ENCODE measurements at regions not wholly inside any gene's neighbourhood (a gene's known extent, or its start where the extent isn't known, plus 50 kb on each side); places are given as distances from the start of the nearest gene placed in this dataset.
"Not testable (repeated sequence)": the region's sequence is repeated elsewhere in the genome, so short reads cannot be mapped to it uniquely, and the experiment has no call there.

DNA sequence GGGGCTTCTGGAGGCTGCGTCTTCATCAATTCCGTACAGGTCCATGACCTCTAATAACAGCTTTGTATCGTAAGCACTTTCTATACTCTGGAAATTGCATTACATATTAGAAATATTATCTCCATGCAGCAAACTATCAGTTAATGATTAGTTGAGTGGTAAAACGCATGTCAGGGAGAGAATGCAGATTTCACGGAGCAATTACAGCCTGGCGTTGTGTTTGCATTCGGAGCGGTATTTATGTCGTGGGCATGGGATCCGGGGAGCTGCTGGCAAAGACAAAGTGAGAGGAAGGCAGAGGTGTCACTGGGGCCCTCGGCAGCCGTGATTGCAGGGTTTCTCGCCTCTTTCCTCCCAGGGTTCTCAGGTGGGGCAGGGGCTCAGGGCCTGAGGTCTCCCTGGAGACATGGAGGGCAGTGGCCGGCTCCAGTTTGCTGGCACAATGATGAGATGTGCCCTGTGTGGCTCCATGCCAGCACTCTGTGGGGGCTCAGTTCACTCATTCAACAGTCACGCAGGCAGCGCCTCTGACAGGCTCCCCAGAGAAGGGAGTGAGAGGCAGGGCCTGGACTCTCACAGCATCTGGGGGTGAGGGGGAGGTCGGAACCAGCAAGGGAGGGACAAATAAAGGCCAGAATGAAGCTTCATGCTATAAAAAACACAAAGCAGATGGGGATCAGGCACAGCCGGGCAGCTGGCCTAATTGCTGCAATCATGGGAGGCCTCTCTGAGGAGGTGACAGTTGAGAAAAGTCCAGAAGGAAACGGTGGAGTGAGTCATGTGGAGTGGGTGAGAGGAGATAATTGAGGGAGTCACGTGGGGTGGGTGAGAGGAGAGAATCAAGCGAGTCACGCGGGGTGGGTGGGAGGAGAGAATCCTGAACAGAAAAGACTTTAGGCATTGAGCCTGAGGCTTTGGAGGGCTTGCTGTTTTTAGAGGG lies 1002.7 kb downstream of the BRD1 start:
- Histone ChIP-seq H3K9ac (ENCODE audit: low read depth in 1 of 2, low read length in 2 of 2) (no peak overlapping the region), H3K9me3 (ENCODE audit: control insufficient read depth in 1 of 2, low read length in 2 of 2) (no peaks in the 10 kb centered on the region), H3K27me3 (ENCODE audit: control insufficient read depth in 1 of 2, insufficient read depth in 2 of 2, low read length in 2 of 2) (no peaks in the 10 kb centered on the region), H3K4me3 (ENCODE audit: low read depth in 1 of 2, low read length in 2 of 2) (no peak overlapping the region), H3K36me3 (ENCODE audit: control insufficient read depth in 1 of 2, insufficient read depth in 2 of 2, low read length in 2 of 2) (no peaks in the 10 kb centered on the region), H3K4me1 (ENCODE audit: control insufficient read depth in 1 of 2, insufficient read depth in 2 of 2, low read length in 2 of 2) (no peaks in the 10 kb centered on the region), H3K27ac (ENCODE audit: low read depth, low read length) (no peak overlapping the region)

DNA sequence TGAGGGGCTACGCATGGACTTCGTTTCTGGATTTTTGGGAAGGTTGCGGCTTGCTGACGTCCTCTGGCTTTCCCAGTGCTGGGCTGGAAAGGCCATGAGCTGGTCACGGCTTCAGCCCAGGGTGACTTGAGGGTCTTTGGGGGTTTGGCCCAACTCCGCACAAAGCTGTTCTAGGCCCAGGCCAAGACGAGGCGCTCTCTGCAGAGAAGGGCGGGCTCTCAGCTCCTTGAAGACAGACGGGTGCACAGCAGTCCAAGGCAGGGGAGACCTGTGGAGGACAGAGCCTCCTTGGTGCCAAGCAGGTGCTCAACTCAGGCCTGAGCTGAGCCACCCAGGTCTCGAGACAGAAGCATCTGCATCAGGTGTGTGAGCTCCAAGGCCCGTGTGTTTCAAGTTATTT lies 1003.7 kb downstream of the BRD1 start:
- no peaks in the 10 kb centered on the region for H3K9me3 ChIP-seq (ENCODE audit: control insufficient read depth in 1 of 2, low read length in 2 of 2)
- no peaks in the 10 kb centered on the region for H3K27me3 ChIP-seq (ENCODE audit: control insufficient read depth in 1 of 2, insufficient read depth in 2 of 2, low read length in 2 of 2)

DNA sequence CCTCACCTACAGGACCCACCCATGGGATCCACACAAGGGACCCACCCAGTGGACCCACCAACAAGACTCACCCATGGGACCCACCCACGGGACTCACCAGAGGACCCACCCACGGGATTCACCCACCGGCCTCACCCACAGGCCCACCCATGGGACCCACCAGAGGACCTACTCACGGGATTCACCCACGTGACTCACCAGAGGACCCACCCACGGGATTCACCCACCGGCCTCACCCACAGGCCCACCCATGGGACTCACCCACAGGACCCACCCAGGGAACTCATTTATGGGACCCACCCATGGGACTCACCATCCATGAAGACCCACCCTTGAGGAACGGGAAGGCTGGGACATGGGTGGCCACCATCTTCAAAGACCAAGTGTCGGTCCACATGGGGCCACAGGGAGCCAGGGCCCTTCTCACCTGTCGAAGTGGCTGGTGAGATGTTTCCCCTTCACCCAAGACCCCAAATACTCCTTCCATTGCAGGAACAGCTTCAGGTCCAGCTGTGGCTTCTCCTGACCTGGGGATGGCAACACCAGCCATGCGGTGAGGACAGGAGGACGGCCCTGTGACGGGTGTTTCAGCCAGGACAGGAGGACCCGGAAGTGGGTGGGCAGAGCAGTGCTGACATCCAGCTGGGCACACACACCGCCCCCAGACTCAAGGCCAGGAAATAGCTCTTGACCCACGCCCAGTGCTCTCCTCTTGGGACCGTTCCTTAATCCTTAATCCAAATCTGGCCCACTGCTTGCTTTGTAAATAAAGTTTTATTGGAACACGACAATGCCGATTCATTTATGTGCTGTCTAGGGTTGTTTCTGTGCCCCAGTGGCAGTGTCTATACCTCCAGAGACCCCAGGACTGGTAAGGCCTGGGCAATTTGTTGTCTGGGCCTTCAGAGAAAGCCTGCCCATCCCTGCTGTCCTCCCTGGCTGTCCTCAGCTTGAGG lies 1005.1 kb downstream of the BRD1 start:
- Histone ChIP-seq H3K27me3 (ENCODE audit: control insufficient read depth in 1 of 2, insufficient read depth in 2 of 2, low read length in 2 of 2) (no peaks in the 10 kb centered on the region), H3K9me3 (ENCODE audit: control insufficient read depth in 1 of 2, low read length in 2 of 2) (no peaks in the 10 kb centered on the region), H3K4me3 (ENCODE audit: low read depth in 1 of 2, low read length in 2 of 2) (no peak overlapping the region), H3K36me3 (ENCODE audit: control insufficient read depth in 1 of 2, insufficient read depth in 2 of 2, low read length in 2 of 2) (no peaks in the 10 kb centered on the region), H3K27ac (ENCODE audit: low read depth, low read length) (no peak overlapping the region), H3K4me1 (ENCODE audit: control insufficient read depth in 1 of 2, insufficient read depth in 2 of 2, low read length in 2 of 2) (no peaks in the 10 kb centered on the region), H3K9ac (ENCODE audit: low read depth in 1 of 2, low read length in 2 of 2) (no peak overlapping the region)

More for the DNA sequence above, 1003.7 kb downstream of the BRD1 start:
- Histone ChIP-seq H3K9ac (ENCODE audit: low read depth in 1 of 2, low read length in 2 of 2) (no peak overlapping the region), H3K4me1 (ENCODE audit: control insufficient read depth in 1 of 2, insufficient read depth in 2 of 2, low read length in 2 of 2) (no peaks in the 10 kb centered on the region), H3K4me3 (ENCODE audit: low read depth in 1 of 2, low read length in 2 of 2) (no peak overlapping the region), H3K36me3 (ENCODE audit: control insufficient read depth in 1 of 2, insufficient read depth in 2 of 2, low read length in 2 of 2) (no peaks in the 10 kb centered on the region), H3K27ac (ENCODE audit: low read depth, low read length) (no peak overlapping the region)

DNA sequence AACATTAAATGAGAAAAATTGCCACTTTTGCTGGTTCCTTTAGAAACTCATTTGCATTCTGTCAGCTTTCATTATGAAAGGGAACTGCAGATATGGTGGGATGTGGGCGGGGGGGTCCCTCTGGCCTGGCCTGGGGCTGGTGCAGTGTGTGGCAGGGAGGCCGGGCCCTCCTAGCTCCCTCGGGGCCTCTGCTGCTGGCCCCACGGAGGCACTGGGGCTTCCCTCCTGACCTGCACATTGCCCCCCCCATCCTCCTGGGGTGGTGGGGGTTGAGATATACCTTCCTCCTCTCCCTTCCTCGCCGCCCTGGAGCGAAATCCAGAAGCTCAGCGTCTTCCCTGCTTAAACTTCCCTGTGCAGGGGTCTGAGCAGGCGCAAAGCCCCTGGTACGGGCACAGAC lies 1005.9 kb downstream of the BRD1 start:
- no peaks in the 10 kb centered on the region for H3K9me3 ChIP-seq (ENCODE audit: control insufficient read depth in 1 of 2, low read length in 2 of 2)
- no peak overlapping the region for H3K4me3 ChIP-seq (ENCODE audit: low read depth in 1 of 2, low read length in 2 of 2)
- H3K27me3 ChIP-seq (ENCODE audit: control insufficient read depth in 1 of 2, insufficient read depth in 2 of 2, low read length in 2 of 2) = no peaks in the 10 kb centered on the region
- H3K27ac ChIP-seq (ENCODE audit: low read depth, low read length) = no peak overlapping the region
- no peak overlapping the region for H3K9ac ChIP-seq (ENCODE audit: low read depth in 1 of 2, low read length in 2 of 2)
- no peaks in the 10 kb centered on the region for H3K4me1 ChIP-seq (ENCODE audit: control insufficient read depth in 1 of 2, insufficient read depth in 2 of 2, low read length in 2 of 2)
- no peaks in the 10 kb centered on the region for H3K36me3 ChIP-seq (ENCODE audit: control insufficient read depth in 1 of 2, insufficient read depth in 2 of 2, low read length in 2 of 2)

DNA sequence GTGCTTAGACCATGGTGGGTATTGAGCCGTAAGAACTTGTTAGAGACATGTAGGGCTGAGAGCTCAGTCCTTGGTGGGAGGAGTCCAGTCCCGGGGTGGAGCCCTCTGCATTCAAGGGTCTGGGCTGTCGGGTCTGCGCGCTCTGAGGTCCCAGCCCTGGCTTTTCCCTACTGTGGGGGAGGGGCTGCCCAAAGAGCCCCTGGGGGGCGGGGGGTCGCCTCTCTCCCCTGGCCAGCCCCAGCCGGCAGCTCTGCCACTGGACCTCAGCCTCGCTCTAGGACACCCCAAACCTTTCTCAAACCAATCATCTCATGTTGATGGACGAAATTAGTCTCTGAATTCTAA lies 1006.4 kb downstream of the BRD1 start:
- Histone ChIP-seq H3K4me3 (ENCODE audit: low read depth in 1 of 2, low read length in 2 of 2) (no peak overlapping the region), H3K27me3 (ENCODE audit: control insufficient read depth in 1 of 2, insufficient read depth in 2 of 2, low read length in 2 of 2) (no peaks in the 10 kb centered on the region), H3K36me3 (ENCODE audit: control insufficient read depth in 1 of 2, insufficient read depth in 2 of 2, low read length in 2 of 2) (no peaks in the 10 kb centered on the region), H3K9ac (ENCODE audit: low read depth in 1 of 2, low read length in 2 of 2) (no peak overlapping the region), H3K27ac (ENCODE audit: low read depth, low read length) (no peak overlapping the region), H3K4me1 (ENCODE audit: control insufficient read depth in 1 of 2, insufficient read depth in 2 of 2, low read length in 2 of 2) (no peaks in the 10 kb centered on the region), H3K9me3 (ENCODE audit: control insufficient read depth in 1 of 2, low read length in 2 of 2) (no peaks in the 10 kb centered on the region)

- Histone ChIP-seq H3K9ac (ENCODE audit: low read depth in 1 of 2, low read length in 2 of 2) (no peak overlapping the region), H3K27me3 (ENCODE audit: control insufficient read depth in 1 of 2, insufficient read depth in 2 of 2, low read length in 2 of 2) (no peaks in the 10 kb centered on the region), H3K4me1 (ENCODE audit: control insufficient read depth in 1 of 2, insufficient read depth in 2 of 2, low read length in 2 of 2) (no peaks in the 10 kb centered on the region), H3K36me3 (ENCODE audit: control insufficient read depth in 1 of 2, insufficient read depth in 2 of 2, low read length in 2 of 2) (no peaks in the 10 kb centered on the region), H3K27ac (ENCODE audit: low read depth, low read length) (no peak overlapping the region), H3K4me3 (ENCODE audit: low read depth in 1 of 2, low read length in 2 of 2) (no peak overlapping the region), H3K9me3 (ENCODE audit: control insufficient read depth in 1 of 2, low read length in 2 of 2) (no peaks in the 10 kb centered on the region)
Observed at GRCh38 chr22:48820481-48821345, 1007.0 kb downstream of the BRD1 start.

DNA sequence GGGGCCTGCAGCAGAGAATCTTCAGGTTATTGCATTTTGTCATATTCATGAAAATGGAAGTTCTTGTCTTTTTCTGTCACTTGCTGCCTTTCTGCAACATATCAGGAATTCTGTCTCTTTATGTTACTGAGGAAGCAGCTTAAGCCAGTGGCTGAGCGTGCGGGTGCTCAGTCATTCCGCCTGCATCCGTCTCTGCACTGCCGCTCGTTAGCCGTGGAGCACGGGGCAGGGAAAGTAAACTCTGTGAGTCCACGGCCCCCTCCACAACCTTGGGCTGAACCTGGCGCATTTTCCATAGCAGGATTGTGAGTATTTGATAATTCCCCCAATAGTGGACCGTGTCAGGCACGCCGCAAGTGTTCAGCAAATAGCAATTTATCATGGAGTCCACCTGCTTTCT lies 1007.7 kb downstream of the BRD1 start:
- Histone ChIP-seq H3K27me3 (ENCODE audit: control insufficient read depth in 1 of 2, insufficient read depth in 2 of 2, low read length in 2 of 2) (no peaks in the 10 kb centered on the region), H3K4me1 (ENCODE audit: control insufficient read depth in 1 of 2, insufficient read depth in 2 of 2, low read length in 2 of 2) (no peaks in the 10 kb centered on the region), H3K27ac (ENCODE audit: low read depth, low read length) (no peak overlapping the region), H3K9ac (ENCODE audit: low read depth in 1 of 2, low read length in 2 of 2) (no peak overlapping the region), H3K9me3 (ENCODE audit: control insufficient read depth in 1 of 2, low read length in 2 of 2) (no peaks in the 10 kb centered on the region), H3K36me3 (ENCODE audit: control insufficient read depth in 1 of 2, insufficient read depth in 2 of 2, low read length in 2 of 2) (no peaks in the 10 kb centered on the region), H3K4me3 (ENCODE audit: low read depth in 1 of 2, low read length in 2 of 2) (no peak overlapping the region)

GRCh38 chr22:48819232-48819631 lies 1008.4 kb downstream of the BRD1 start:
- Histone ChIP-seq H3K27me3 (ENCODE audit: control insufficient read depth in 1 of 2, insufficient read depth in 2 of 2, low read length in 2 of 2) (no peaks in the 10 kb centered on the region), H3K9ac (ENCODE audit: low read depth in 1 of 2, low read length in 2 of 2) (no peak overlapping the region), H3K9me3 (ENCODE audit: control insufficient read depth in 1 of 2, low read length in 2 of 2) (no peaks in the 10 kb centered on the region), H3K27ac (ENCODE audit: low read depth, low read length) (no peak overlapping the region), H3K4me1 (ENCODE audit: control insufficient read depth in 1 of 2, insufficient read depth in 2 of 2, low read length in 2 of 2) (no peaks in the 10 kb centered on the region), H3K36me3 (ENCODE audit: control insufficient read depth in 1 of 2, insufficient read depth in 2 of 2, low read length in 2 of 2) (no peaks in the 10 kb centered on the region), H3K4me3 (ENCODE audit: low read depth in 1 of 2, low read length in 2 of 2) (no peak overlapping the region)

- H3K27ac ChIP-seq (ENCODE audit: low read depth, low read length); H3K4me1 ChIP-seq (ENCODE audit: control insufficient read depth in 1 of 2, insufficient read depth in 2 of 2, low read length in 2 of 2); H3K27me3 ChIP-seq (ENCODE audit: control insufficient read depth in 1 of 2, insufficient read depth in 2 of 2, low read length in 2 of 2); H3K9ac ChIP-seq (ENCODE audit: low read depth in 1 of 2, low read length in 2 of 2); H3K36me3 ChIP-seq (ENCODE audit: control insufficient read depth in 1 of 2, insufficient read depth in 2 of 2, low read length in 2 of 2); H3K9me3 ChIP-seq (ENCODE audit: control insufficient read depth in 1 of 2, low read length in 2 of 2); H3K4me3 ChIP-seq (ENCODE audit: low read depth in 1 of 2, low read length in 2 of 2): not testable (repeated sequence)
Observed at GRCh38 chr22:48817491-48817890, 1010.2 kb downstream of the BRD1 start.

Measured in duodenal mucosa (tissue), 2 donors.